ENCODE measurements at regions not wholly inside any gene's neighbourhood (a gene's known extent, or its start where the extent isn't known, plus 50 kb on each side); places are given as distances from the start of the nearest gene placed in this dataset.
A peak's percentile ranks its signal among the peaks of the same experiment; 100 is the strongest.

GRCh38 chr10:93218386-93218785 is 144.7 kb downstream of the CYP26A1 start:
- Mint-ChIP-seq H3K36me3 (ENCODE audit: unreplicated experiment) (no peaks in the 10 kb centered on the region), H3K27ac (ENCODE audit: unreplicated experiment) (no peak overlapping the region), H3K27me3 (ENCODE audit: unreplicated experiment) (peaks cover 6% of the 10 kb centered on the region), H3K4me1 (ENCODE audit: unreplicated experiment) (no peaks in the 10 kb centered on the region), H3K9me3 (ENCODE audit: unreplicated experiment) (peaks cover 3% of the 10 kb centered on the region), H3K4me3 (ENCODE audit: unreplicated experiment) (no peak overlapping the region)
- DNase-seq (ENCODE audit: extremely low spot score, unreplicated experiment), result peak; percentile 1
- no peak for TF ChIP-seq CTCF (IDR thresholded peaks at IDR 0.05)

DNA sequence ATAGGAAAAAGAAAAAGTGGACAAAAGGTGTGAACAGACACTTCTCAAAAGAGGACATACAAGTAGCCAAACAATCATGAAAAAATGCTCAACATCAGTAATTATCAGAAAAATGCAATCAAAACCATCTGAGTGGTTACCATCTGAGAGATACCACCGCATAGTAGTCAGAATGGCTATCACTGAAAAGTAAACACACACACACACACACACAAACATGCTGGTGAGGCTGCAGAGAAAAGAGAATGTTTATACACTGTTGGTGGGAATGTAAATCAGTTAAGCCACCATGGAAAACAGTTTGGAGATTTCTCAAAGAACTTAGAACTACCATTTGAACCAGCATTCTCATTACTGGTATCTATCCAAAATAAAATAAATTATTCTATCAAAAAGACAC is 145.7 kb downstream of the CYP26A1 start:
- DNase-seq (ENCODE audit: extremely low spot score, unreplicated experiment), result peak; percentile 0
- H3K27ac Mint-ChIP-seq (ENCODE audit: unreplicated experiment), result no peak overlapping the region

GRCh38 chr10:93220296-93221170 is 146.8 kb downstream of the CYP26A1 start:
- DNase-seq (ENCODE audit: extremely low spot score, unreplicated experiment), result no peak
- Mint-ChIP-seq H3K4me3 (ENCODE audit: unreplicated experiment) (no peak overlapping the region), H3K27me3 (ENCODE audit: unreplicated experiment) (peaks cover 6% of the 10 kb centered on the region), H3K9me3 (ENCODE audit: unreplicated experiment) (peaks cover 4% of the 10 kb centered on the region), H3K27ac (ENCODE audit: unreplicated experiment) (no peak overlapping the region), H3K36me3 (ENCODE audit: unreplicated experiment) (no peaks in the 10 kb centered on the region), H3K4me1 (ENCODE audit: unreplicated experiment) (no peaks in the 10 kb centered on the region)
- no peak for TF ChIP-seq CTCF (IDR thresholded peaks at IDR 0.05)

More for the DNA sequence above, 145.7 kb downstream of the CYP26A1 start:
- no peaks in the 10 kb centered on the region for H3K4me1 Mint-ChIP-seq (ENCODE audit: unreplicated experiment)
- H3K4me3 Mint-ChIP-seq (ENCODE audit: unreplicated experiment), result no peak overlapping the region
- H3K36me3 Mint-ChIP-seq (ENCODE audit: unreplicated experiment), result no peaks in the 10 kb centered on the region
- no peak for TF ChIP-seq CTCF (IDR thresholded peaks at IDR 0.05)
- peaks cover 4% of the 10 kb centered on the region for H3K9me3 Mint-ChIP-seq (ENCODE audit: unreplicated experiment)
- peaks cover 6% of the 10 kb centered on the region for H3K27me3 Mint-ChIP-seq (ENCODE audit: unreplicated experiment)

DNA sequence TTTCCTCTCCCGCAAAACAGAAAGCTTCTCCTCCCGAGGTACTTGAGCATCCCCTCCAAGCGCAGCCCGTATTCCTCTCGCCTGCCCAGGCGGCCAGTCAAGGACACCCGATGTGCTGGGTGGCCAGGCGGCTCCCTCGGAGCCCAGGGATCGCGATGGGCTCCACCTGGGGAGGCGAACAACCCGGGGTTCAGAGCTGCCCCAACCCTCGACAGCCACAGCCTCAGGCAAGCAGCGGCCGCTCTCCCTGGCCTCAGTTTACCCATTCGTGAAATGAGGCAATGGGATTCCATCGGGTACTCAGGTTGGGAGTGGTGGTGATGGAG is 147.4 kb downstream of the CYP26A1 start:
- Mint-ChIP-seq H3K4me3 (ENCODE audit: unreplicated experiment) (no peak overlapping the region), H3K36me3 (ENCODE audit: unreplicated experiment) (no peaks in the 10 kb centered on the region), H3K9me3 (ENCODE audit: unreplicated experiment) (peaks cover 4% of the 10 kb centered on the region), H3K27ac (ENCODE audit: unreplicated experiment) (no peak overlapping the region), H3K4me1 (ENCODE audit: unreplicated experiment) (no peaks in the 10 kb centered on the region), H3K27me3 (ENCODE audit: unreplicated experiment) (peaks cover 6% of the 10 kb centered on the region)
- no peak for DNase-seq (ENCODE audit: extremely low spot score, unreplicated experiment)
- no peak for TF ChIP-seq CTCF (IDR thresholded peaks at IDR 0.05)

GRCh38 chr10:93221521-93221920 is 147.8 kb downstream of the CYP26A1 start:
- Mint-ChIP-seq H3K27ac (ENCODE audit: unreplicated experiment) (no peak overlapping the region), H3K9me3 (ENCODE audit: unreplicated experiment) (peaks cover 4% of the 10 kb centered on the region), H3K36me3 (ENCODE audit: unreplicated experiment) (no peaks in the 10 kb centered on the region), H3K4me1 (ENCODE audit: unreplicated experiment) (no peaks in the 10 kb centered on the region), H3K4me3 (ENCODE audit: unreplicated experiment) (no peak overlapping the region), H3K27me3 (ENCODE audit: unreplicated experiment) (peaks cover 6% of the 10 kb centered on the region)
- no peak for DNase-seq (ENCODE audit: extremely low spot score, unreplicated experiment)
- no peak for TF ChIP-seq CTCF (IDR thresholded peaks at IDR 0.05)
